Pons (tissue), 1 donor: ENCODE measurements at regions not wholly inside any gene's neighbourhood (a gene's known extent, or its start where the extent isn't known, plus 50 kb on each side); places are given as distances from the start of the nearest gene placed in this dataset.
"Not testable (repeated sequence)": the region's sequence is repeated elsewhere in the genome, so short reads cannot be mapped to it uniquely, and the experiment has no call there.

Experiments
- DNase-seq: peaks from one replicate; pipeline ENCODE4 v3.0.0-alpha.2; 2016; ENCODE audit warnings: low spot score

- peak; percentile 17 for DNase-seq
Measured at GRCh38 chr5:114953565-114953964, 216.1 kb downstream of the TRIM36 start.

- DNase-seq = no peak
Measured at GRCh38 chr5:114952876-114953275, 216.8 kb downstream of the TRIM36 start.

- DNase-seq = no peak
Measured at GRCh38 chr5:114949756-114950155, 220.0 kb downstream of the TRIM36 start.

GRCh38 chr5:114948986-114949621 lies 220.6 kb downstream of the TRIM36 start:
- peak; percentile 15 for DNase-seq

DNA sequence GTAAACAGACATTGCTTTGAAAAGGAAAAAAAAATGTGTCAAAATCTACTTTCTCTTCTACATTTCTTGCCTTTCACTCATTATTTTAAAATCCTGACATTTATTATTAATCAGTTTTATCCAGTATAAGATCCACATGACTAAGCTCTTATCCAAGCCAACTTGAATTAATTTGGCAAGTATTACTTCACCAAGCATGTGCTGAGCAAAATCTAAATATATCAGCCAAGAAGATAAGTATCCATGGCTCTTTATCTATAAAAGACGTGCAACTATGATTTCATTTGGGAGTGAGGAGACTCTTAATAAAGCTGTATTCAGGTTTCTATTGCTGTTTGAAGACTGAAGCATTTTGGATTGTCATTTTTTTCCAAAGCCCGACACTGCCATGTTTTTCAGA lies 221.3 kb downstream of the TRIM36 start:
- DNase-seq = no peak

DNA sequence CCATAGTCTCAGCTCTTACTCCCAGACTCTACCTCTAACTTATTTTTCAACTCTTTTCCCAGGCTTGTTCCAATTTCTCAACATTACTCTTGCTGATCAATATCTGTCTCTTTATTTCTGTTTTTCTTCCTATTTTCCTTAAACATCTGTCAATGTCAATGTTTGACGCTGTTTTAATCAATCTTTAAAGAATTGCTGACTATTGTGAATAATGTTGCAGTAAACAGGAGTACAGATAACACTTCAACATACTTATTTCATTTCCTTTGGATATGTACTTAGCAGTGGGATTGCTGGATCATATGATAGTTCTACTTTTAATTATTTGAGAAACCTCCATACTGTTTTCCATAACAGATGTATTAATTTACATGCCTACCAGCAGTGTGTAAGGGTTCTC lies 229.0 kb downstream of the TRIM36 start:
- no peak for DNase-seq

- DNase-seq = no peak
Measured at GRCh38 chr5:114935490-114935889, 234.2 kb downstream of the TRIM36 start.

DNA sequence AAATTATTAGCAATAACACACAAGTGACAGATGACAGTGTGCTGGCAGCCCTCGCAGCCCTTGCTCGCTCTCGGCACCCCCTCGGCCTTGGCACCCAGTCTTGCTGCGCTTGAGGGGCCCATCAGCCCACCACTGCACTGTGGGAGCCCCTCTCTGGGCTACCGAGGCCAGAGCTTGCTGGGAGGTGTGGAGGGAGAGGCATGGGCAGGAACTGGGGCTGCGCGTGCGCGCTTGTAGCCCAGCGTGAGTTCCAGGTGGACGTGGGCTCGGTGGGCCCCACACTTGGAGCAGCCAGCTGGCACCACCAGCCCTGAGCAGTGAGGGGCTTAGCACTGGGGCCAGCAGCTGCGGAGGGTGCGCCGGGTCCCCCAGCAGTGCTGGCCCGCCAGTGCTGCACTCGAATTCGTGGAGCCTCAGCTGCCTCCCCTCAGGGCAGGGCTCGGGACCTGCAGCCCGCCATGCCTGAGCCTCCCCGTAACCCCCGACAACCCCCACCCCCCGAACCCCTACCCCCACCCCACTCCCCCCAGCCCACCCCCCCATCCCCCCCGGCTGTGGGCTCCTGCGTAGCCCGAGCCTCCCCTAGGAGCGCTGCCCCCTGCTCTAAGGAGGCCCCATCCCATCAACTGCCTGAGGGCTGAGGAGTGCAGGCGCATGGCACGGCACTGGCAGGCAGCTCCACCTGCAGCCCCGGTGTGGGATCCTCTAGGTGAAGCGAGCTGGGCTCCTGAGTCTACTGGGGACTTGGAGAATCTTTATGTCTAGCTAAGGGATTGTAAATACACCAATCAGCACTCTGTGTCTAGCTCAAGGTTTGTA lies 240.9 kb downstream of the TRIM36 start:
- no peak for DNase-seq

GRCh38 chr5:114924769-114925168 lies 244.9 kb downstream of the TRIM36 start:
- DNase-seq = no peak

- no peak for DNase-seq
Measured at GRCh38 chr5:114912189-114912920, 257.4 kb downstream of the TRIM36 start.

DNA sequence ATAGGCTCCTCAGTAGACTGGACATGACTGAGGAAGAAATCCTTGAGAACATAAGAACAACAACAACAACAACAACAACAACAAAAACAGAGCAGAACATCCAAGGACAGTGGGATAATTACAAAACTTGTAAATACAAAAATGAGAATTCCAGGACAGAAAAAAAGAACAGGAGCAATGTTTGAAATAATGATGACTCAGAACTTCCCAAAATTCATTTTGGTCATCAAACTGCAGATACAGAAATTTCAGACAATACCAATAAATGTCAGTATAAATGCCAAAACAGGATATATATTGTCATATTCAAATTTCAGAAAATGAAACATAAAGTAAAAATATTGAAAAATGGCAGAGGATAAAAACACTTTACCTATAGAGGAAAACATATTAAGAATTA lies 259.0 kb downstream of the TRIM36 start:
- no peak for DNase-seq

DNA sequence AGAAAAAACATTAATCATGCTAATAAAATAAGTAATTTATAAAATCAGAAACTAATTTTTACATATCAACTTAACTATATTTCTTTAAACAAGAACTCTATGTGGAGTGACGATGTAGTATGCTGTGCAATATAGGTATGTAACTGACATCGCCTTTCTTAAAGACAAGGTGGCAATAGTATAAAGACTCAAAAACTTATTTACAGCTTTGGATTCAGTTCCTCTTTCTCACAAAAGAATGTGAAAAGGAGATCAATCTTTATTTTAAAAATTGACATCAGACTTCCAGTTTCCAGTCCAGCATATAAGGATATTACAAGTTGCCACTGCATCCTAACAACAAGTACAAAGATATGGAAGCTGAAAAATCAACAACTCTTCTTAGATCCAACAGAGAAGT lies 260.3 kb downstream of the TRIM36 start:
- no peak for DNase-seq

DNA sequence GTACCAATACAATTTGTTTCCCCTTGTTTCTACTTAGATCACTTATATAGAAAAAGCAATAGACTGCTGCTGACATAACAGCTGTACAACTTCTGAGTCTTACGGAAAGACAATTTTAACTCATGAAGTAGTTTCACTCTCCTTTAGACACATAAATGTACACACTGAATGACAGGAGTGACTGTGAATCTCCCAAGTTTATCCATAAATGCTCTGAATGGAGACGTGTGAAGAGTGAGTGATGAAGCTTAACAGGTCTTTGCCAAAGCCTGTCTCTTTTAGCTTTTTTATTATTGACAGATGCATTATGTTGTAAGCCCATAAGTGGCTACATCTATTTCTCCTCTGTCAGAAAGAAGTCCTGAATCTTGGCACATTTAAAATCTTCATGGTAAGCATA lies 265.9 kb downstream of the TRIM36 start:
- DNase-seq = no peak

DNA sequence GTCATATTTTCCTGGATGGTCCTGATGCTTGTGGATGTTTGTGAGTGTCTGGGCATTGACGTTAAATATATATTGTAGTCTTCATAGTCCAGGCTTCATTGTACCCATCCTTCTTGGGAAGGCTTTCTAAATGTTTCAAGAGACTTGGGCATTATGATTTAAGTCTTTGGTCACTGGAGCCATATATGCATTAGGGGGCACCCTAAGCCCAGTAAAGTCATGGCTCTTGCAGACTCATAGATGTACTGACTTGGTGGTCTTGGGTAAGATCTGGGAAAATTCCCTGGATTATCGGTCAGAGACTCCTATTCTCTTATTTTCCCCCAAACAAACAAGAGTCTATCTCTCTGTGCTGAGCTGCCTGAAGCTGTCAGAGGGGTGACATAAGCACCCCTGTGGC lies 271.1 kb downstream of the TRIM36 start:
- peak; percentile 21 for DNase-seq

- DNase-seq = no peak
Measured at GRCh38 chr5:114883675-114884074, 286.0 kb downstream of the TRIM36 start.

DNA sequence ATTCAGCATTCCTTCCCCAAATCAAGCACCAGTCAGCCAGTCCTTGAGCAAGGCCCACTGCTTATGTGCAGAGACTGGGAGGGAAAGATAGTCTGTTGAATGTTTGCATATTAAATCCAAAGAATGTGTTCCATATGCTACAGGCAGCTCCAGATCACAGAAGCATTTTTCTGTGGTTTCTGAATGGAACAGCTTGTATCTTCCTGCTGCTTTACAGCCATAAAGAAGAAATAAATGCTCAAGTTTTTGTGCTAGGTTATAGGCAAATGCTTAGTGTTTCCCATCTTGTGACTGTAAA lies 310.3 kb downstream of the TRIM36 start:
- no peak for DNase-seq

DNA sequence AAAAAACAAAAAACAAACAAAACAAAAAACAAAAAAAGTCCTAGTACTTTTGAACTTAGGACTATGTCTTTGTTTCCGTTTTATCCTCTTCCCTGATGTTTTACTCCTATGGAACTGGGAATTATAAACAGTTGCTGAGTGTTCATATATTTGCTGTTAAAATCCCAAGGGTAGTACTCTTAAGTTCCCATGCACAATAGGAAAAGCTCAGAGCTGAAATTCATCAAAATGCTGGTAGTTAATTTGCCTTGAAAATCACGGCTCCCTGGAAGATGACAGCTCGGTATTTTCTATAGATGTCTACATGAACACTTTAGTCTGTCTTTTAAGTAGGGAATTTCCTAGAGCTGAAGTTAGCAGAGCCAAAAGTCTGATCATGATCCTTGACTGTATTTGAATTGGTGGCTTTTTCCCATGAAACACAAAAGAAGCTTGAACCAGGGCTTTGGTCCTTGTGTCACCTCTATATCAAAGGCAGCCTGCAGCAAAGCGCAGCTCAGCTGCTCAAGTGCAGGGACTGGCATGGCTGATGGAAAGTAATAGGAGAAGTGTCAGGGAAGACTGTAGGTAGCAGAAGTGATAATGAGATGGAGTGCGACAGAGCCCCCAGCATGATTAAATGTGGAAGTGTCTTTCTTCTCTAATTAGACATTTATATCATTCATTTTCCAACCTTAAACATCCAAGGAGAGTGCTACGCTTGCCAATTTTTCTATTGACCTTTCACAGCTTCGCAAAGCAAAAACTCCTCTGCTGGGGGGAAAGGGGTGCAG lies 310.9 kb downstream of the TRIM36 start:
- peak; percentile 9 for DNase-seq

DNA sequence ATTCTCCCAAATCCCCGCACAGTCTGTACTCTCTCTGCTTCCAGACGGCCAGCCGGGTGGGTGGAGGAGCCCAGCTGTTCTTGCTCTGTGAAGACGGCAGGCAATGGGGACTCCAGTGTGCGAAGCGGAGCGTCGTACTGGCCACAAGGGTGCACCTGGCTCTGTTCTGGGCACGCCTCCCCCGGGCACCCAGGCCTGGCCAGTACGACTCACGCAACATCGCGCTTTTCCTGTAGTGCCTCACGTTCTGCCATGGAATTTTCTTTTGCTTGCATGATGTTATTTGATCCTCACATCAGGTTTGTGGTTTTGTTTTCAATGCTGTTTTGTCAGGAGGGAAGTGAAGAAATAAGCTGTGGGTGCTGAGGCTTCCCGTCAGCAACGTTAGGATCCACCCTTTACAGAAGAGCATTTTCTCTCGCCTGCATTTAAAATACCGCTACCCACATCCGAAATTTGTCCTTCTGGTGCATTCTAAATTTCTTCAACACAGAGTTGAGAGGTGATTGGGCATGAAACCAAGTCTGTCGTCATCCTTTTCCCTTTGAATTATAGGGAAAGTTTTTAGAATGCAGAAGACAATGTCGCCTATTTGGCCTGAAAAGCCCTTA lies 311.7 kb downstream of the TRIM36 start:
- peak; percentile 14 for DNase-seq

DNA sequence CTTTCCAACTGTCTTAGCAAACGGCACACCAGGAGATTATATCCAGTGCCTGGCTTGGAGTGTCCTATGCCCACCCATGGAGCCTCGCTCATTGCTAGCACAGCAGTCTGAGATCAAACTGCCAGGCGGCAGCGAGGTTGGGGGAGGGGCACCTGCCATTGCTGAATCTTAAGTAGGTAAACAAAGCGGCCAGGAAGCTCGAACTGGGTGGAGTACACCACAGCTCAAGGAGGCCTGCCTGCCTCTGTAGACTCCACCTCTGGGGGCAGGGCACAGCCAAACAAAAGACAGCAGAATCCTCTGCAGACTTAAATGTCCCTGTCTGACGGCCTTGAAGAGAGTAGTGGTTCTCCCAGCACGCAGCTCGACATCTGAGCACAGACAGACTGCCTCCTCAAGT lies 325.0 kb downstream of the TRIM36 start:
- DNase-seq = not testable (repeated sequence)

GRCh38 chr5:114839360-114839759 lies 330.3 kb downstream of the TRIM36 start:
- no peak for DNase-seq

- no peak for DNase-seq
Measured at GRCh38 chr5:114838937-114839336, 330.8 kb downstream of the TRIM36 start.

DNA sequence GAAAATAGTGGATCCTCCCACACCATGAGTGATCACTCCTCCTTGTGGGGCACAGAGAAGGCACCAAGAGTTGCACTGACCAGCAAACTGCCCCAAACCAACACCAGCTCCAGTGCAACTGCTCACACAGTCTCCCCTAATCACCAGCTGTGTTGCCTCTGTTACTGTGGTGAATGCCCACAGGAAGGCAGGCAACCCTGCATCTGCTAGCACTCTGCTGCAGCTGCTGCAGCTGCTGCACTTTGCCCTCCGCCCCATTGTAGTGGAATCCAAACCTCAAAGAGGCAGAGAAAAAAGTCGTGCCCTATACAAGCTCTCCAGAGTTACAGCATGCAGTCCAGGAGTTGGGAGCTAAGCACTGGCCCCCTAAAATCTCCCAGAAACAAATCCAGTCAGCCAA lies 339.6 kb downstream of the TRIM36 start:
- DNase-seq = no peak
